ENCODE measurements at regions not wholly inside any gene's neighbourhood (a gene's known extent, or its start where the extent isn't known, plus 50 kb on each side); places are given as distances from the start of the nearest gene placed in this dataset.
A peak's percentile ranks its signal among the peaks of the same experiment; 100 is the strongest.

DNA sequence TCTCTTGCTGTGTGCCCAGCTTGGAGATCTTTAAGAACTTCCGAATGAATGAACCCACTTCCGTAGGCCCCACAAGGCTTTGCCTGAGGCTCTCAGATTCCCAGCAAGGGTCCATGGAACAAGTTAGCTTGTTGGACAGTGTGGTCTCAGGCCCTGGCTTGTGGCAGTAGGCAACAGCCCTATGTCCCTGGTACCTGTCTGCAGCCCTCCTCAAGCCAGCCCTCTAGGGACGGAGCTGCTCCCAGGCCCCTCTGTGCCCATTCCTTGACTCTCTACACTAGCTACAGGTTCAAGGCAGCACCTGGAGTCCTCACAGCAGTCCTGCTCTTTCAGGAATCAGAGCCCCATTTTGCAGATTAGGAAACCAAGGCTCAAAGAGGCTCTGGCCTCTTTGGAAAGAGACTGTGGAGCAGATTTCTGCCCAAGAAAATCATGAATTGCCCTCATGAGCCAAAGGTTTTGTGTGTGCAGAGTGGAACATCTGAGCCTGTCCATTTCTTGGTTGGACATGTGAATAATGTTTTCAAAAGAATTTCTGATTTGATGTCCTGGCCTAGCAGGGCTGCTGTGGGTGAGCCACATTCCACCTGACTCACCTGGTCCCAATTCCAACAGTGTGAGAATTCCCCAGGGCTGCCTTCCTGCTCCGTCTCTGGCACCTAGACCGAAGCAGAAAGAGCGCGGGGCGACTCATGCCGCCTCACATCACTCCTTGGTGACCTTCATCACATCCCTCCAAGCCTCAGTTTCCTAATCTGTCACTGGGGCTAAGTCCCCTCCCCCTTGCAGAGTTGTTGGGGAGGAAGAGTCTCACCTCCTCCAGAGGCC, 131.7 kb downstream of the BARX1 start:
- H3K4me3 ChIP-seq (ENCODE audit: low read depth, low read length): no peak overlapping the region
- no peak for DNase-seq (ENCODE audit: low read depth)
- TF ChIP-seq, protein P1, sequence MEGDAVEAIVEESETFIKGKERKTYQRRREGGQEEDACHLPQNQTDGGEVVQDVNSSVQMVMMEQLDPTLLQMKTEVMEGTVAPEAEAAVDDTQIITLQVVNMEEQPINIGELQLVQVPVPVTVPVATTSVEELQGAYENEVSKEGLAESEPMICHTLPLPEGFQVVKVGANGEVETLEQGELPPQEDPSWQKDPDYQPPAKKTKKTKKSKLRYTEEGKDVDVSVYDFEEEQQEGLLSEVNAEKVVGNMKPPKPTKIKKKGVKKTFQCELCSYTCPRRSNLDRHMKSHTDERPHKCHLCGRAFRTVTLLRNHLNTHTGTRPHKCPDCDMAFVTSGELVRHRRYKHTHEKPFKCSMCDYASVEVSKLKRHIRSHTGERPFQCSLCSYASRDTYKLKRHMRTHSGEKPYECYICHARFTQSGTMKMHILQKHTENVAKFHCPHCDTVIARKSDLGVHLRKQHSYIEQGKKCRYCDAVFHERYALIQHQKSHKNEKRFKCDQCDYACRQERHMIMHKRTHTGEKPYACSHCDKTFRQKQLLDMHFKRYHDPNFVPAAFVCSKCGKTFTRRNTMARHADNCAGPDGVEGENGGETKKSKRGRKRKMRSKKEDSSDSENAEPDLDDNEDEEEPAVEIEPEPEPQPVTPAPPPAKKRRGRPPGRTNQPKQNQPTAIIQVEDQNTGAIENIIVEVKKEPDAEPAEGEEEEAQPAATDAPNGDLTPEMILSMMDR (conservative IDR thresholded peaks at IDR 0.05; ENCODE audit: low read depth, low read length): no peak

DNA sequence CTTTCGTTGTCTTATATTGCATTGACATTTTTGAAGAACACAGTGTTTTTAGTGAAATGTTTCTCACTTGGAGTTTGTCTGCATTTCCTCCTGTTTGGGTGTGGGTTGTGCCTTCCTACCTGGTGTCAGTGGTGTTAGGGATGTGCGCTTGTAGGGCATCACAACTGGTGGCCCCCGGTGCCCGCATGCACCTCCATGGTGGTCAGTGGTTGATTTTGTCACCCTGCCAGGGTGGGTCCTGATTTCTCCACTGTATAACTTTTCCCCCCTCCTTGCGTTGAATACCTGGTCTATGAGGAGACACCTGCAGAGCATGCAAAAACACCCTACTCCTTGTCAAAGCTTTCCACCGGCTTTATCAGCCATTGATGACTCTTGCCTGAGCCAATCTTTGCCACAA, 132.9 kb downstream of the BARX1 start:
- TF ChIP-seq, protein P1 (conservative IDR thresholded peaks at IDR 0.05; ENCODE audit: low read depth, low read length): no peak
- H3K4me3 ChIP-seq (ENCODE audit: low read depth, low read length): no peak overlapping the region
- no peak for DNase-seq (ENCODE audit: low read depth)

GRCh38 chr9:93821307-93821703, 133.8 kb downstream of the BARX1 start:
- DNase-seq (ENCODE audit: low read depth): no peak
- TF ChIP-seq, protein P1 (conservative IDR thresholded peaks at IDR 0.05; ENCODE audit: low read depth, low read length): no peak
- no peak overlapping the region for H3K4me3 ChIP-seq (ENCODE audit: low read depth, low read length)

DNA sequence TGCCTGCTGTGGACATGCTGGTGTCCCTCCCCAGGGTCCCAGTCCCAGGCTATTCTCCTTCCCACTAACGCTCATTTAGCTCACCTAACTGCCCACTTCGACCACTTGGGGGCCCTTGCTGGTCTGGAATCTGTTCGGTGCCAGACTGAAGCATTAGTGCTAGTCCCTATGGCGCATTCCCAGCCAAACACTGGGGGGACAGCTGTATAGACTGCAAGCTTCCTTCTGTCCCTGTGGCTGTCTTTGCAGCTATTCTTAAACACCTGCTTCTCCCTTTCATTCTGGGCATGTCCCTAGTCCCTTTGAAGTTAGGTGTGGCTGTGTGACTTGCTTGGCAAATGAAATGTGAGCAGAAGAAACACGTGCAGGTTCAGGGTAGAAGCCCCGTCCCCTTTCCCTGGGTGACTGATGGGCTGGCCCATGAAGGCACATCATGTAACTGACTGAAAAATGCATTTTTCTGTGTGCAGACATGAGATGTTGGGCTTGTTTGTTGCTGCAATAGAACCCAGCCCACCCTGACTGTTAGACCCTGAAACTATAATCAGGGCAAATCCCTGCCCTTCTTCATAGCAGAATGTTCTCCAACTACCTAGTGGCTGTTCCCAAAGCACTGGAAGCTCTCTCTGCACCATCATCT, 134.4 kb downstream of the BARX1 start:
- no peak for DNase-seq (ENCODE audit: low read depth)
- TF ChIP-seq, protein P1 (conservative IDR thresholded peaks at IDR 0.05; ENCODE audit: low read depth, low read length): peak; percentile 6

GRCh38 chr9:93819905-93820304, 135.2 kb downstream of the BARX1 start:
- DNase-seq (ENCODE audit: low read depth): no peak
- TF ChIP-seq, protein P1 (conservative IDR thresholded peaks at IDR 0.05; ENCODE audit: low read depth, low read length): no peak
- H3K4me3 ChIP-seq (ENCODE audit: low read depth, low read length): no peak overlapping the region

More for the DNA sequence above, 134.4 kb downstream of the BARX1 start:
- no peak overlapping the region for H3K4me3 ChIP-seq (ENCODE audit: low read depth, low read length)

- H3K4me3 ChIP-seq (ENCODE audit: low read depth, low read length): no peak overlapping the region
- DNase-seq (ENCODE audit: low read depth): no peak
- TF ChIP-seq, protein P1 (conservative IDR thresholded peaks at IDR 0.05; ENCODE audit: low read depth, low read length): no peak
Observed at GRCh38 chr9:93818827-93819472, 136.2 kb downstream of the BARX1 start.

All from epithelial cell of proximal tubule (primary cell).